A673 (cell line): ENCODE measurements at regions not wholly inside any gene's neighbourhood (a gene's known extent, or its start where the extent isn't known, plus 50 kb on each side); places are given as distances from the start of the nearest gene placed in this dataset.

Experiments
- BruUV-seq: library from RNA; stranded (reverse); fragments of 400-500 nt; replicated peaks from 2 replicates; lab custom pipeline; 2021; lab: Mats Ljungman, UMichigan
- CTCF ChIA-PET: fragments of 300-600 bp; sonication (Branson Sonifier 250); formaldehyde crosslinking; loops from one replicate; lab custom pipeline; 2022; ENCODE audit warnings: antibody characterized with exemption; lab: Charles Lee
- POLR2A ChIA-PET: fragments of 300-600 bp; sonication (Branson Sonifier 250); formaldehyde crosslinking; loops from one replicate; lab custom pipeline; 2022; ENCODE audit warnings: antibody characterized with exemption; ENCODE audit not compliant: low non-redundant PET; lab: Charles Lee
- DNase-seq: peaks from one replicate; pipeline ENCODE4 v3.0.0-alpha.2; 2015; ENCODE audit warnings: low spot score
- H3K27ac ChIP-seq: fragments of 200-600 bp; sonication (generic); 2 replicates; pipeline ENCODE4 v1.5.1; 2016; ENCODE audit warnings: mixed run types, low read depth, mild to moderate bottlenecking, mixed read lengths, antibody characterized with exemption, low read length; ENCODE audit not compliant: poor library complexity, severe bottlenecking
- H3K27me3 ChIP-seq: fragments of 200-600 bp; sonication (generic); replicated peaks from 2 replicates; pipeline ENCODE4 v1.6.1; 2017; ENCODE audit warnings: mixed run types, low read depth, mild to moderate bottlenecking, mixed read lengths, antibody characterized with exemption, low read length; ENCODE audit not compliant: insufficient read depth, poor library complexity
- H3K36me3 ChIP-seq: fragments of 200-600 bp; sonication (generic); 2 replicates; pipeline ENCODE4 v1.6.1; 2016; ENCODE audit warnings: mixed run types, mild to moderate bottlenecking, mixed read lengths, antibody characterized with exemption, low read length; ENCODE audit not compliant: insufficient read depth, poor library complexity, severe bottlenecking
- H3K4me1 ChIP-seq: fragments of 200-600 bp; sonication (generic); 2 replicates; pipeline ENCODE4 v1.6.1; 2017; ENCODE audit warnings: mixed run types, mild to moderate bottlenecking, mixed read lengths, antibody characterized with exemption, low read length; ENCODE audit not compliant: insufficient read depth, poor library complexity, severe bottlenecking
- H3K4me3 ChIP-seq: fragments of 200-600 bp; sonication (generic); 2 replicates; pipeline ENCODE4 v1.5.1; 2016; ENCODE audit warnings: low read depth, mixed run types, mild to moderate bottlenecking, mixed read lengths, low read length; ENCODE audit not compliant: poor library complexity, severe bottlenecking
- H3K9me3 ChIP-seq: fragments of 200-600 bp; sonication (generic); 2 replicates; pipeline ENCODE4 v1.6.1; 2016; ENCODE audit warnings: mixed run types, low read depth, mild to moderate bottlenecking, mixed read lengths, antibody characterized with exemption, low read length; ENCODE audit not compliant: poor library complexity, severe bottlenecking
- EZH2 ChIP-seq: fragments of 200-600 bp; sonication (generic); IDR thresholded peaks from 2 replicates; pipeline ENCODE4 v1.6.1; 2017; ENCODE audit warnings: borderline replicate concordance, low read depth, mild to moderate bottlenecking, mixed read lengths, antibody characterized with exemption, low read length; ENCODE audit not compliant: poor library complexity, severe bottlenecking
- intact Hi-C: fragments of 100-400 bp; cut with micrococcal nuclease; formaldehyde crosslinking; loops from one replicate; pipeline ENCODE4 v1.10.0; 2022; ENCODE audit not compliant: unreplicated experiment
- TF ChIP-seq, protein P1 (sequence below): fragments of 300-800, 200-600 bp; sonication (generic); conservative IDR thresholded peaks from 2 replicates; pipeline ENCODE4 v1.5.1; 2017; ENCODE audit warnings: low read depth, mild to moderate bottlenecking, antibody characterized with exemption, low read length, moderate library complexity, mixed read lengths

DNA sequence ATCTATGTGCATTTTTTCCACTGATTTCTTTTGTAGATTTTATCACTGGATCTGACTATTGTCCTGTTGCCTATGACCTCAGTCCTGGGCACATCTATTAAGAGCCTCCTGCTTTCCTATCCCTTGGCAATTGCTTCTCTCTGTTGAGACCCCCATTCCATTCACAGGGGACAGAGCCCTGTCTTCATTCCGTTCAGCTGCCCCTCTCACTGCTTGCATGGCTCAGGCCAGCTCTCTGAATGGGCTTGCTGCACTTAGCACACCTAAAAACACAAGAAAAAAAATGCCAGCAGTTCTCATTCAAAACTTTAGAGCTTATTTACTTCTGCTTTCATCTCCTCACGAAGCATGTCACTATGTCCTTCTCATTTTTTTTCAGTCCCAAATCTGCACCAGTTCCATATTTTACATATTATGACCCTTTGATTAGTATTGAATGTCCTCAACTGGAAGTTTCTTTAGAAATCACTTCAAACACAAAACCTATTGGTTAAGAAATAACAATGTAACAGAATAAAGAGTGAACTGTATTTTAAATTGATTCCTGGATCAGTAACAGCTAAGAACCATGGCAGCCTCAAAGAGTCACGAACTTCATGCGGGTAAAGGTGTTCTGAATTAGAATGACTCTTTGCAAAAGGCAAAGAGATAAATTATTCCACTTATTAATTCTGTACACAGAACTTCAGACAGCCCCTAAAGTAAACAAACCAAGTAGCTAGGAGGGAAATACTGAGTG, 616.5 kb downstream of the C6orf118 start:
- Histone ChIP-seq H3K27me3 (no peaks in the 10 kb centered on the region), H3K27ac (no peak overlapping the region), H3K4me3 (no peak overlapping the region), H3K9me3 (peaks cover 19% of the 10 kb centered on the region), H3K36me3 (no peaks in the 10 kb centered on the region), H3K4me1 (no peaks in the 10 kb centered on the region)
- DNase-seq, result no peak
- ChIA-PET POLR2A (no interaction called here), CTCF (no interaction called here)
- intact Hi-C loops, result no loop called here
- no peak for TF ChIP-seq EZH2
- TF ChIP-seq, protein P1, sequence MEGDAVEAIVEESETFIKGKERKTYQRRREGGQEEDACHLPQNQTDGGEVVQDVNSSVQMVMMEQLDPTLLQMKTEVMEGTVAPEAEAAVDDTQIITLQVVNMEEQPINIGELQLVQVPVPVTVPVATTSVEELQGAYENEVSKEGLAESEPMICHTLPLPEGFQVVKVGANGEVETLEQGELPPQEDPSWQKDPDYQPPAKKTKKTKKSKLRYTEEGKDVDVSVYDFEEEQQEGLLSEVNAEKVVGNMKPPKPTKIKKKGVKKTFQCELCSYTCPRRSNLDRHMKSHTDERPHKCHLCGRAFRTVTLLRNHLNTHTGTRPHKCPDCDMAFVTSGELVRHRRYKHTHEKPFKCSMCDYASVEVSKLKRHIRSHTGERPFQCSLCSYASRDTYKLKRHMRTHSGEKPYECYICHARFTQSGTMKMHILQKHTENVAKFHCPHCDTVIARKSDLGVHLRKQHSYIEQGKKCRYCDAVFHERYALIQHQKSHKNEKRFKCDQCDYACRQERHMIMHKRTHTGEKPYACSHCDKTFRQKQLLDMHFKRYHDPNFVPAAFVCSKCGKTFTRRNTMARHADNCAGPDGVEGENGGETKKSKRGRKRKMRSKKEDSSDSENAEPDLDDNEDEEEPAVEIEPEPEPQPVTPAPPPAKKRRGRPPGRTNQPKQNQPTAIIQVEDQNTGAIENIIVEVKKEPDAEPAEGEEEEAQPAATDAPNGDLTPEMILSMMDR, result no peak
- no TSS peak for BruUV-seq

DNA sequence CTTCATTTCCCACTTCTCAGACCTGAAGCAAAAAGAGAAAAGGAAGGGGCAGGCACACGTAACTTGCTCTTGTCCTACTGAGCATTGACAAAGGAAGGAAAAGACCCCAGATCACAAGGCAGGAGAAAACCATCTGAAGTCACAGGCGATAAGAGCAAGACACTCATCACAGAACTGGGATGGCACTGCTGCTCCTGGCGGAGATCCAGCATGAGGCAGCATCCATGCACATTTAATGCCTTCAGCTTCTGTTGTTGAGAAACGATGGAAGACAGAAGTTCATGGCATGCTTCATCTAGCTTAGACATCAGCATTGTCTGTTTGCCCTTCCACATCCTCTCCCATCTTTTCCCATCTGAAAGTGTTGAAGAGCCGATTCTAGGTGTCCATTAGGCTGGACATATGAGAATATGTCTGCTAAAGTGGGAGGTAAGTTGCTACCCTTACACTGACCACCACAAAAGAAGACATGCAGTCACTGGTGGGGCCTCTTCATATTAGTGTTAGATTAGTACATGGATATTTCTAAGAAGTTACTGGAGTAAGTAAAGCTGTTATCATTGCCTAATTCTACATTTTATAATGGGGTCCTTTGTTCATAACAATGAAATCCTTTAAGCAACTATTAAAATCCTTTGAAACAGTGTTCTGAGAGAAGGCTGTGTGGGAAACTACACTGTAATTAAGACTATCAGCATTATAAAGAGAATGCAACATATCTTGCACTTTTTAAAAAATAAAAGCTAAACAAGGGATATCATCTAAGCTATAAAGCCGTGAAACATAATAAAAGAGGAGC, 618.5 kb downstream of the C6orf118 start:
- Histone ChIP-seq H3K4me1 (no peaks in the 10 kb centered on the region), H3K27me3 (no peaks in the 10 kb centered on the region), H3K36me3 (no peaks in the 10 kb centered on the region), H3K4me3 (no peak overlapping the region), H3K27ac (no peak overlapping the region), H3K9me3 (peaks cover 9% of the 10 kb centered on the region)
- POLR2A ChIA-PET, result no interaction called here
- BruUV-seq, result no TSS peak
- TF ChIP-seq, protein P1, result no peak
- TF ChIP-seq EZH2, result no peak
- DNase-seq, result no peak
- CTCF ChIA-PET, result no interaction called here
- intact Hi-C loops, result no loop called here

DNA sequence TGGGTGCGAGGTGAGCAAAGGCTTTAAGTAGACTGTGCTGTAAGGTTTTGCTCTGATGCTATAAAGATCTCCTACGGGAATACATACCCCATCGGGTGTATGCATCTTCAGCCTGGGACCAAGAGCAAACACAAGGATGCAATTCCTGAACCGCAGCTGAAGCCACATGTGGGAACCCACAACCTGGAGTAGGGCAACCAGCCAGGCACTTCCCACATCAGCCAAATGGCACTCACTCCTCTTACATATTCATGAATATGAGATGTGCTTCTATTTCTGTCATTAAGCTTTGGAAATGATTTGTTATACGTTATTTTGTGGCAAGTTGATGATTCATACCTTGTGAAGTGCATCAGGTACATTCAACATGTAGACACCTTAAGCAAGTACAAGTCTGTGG, 619.2 kb downstream of the C6orf118 start:
- intact Hi-C loops, result no loop called here
- CTCF ChIA-PET, result no interaction called here
- no TSS peak for BruUV-seq

More for the DNA sequence above, 619.2 kb downstream of the C6orf118 start:
- DNase-seq, result no peak
- TF ChIP-seq, protein P1, result no peak
- TF ChIP-seq EZH2, result no peak
- POLR2A ChIA-PET, result no interaction called here
- Histone ChIP-seq H3K4me1 (no peaks in the 10 kb centered on the region), H3K27ac (no peak overlapping the region), H3K27me3 (no peaks in the 10 kb centered on the region), H3K36me3 (no peaks in the 10 kb centered on the region), H3K9me3 (peaks cover 8% of the 10 kb centered on the region), H3K4me3 (no peak overlapping the region)
